HCT116 (cell line): ENCODE measurements at regions not wholly inside any gene's neighbourhood (a gene's known extent, or its start where the extent isn't known, plus 50 kb on each side); places are given as distances from the start of the nearest gene placed in this dataset.

Experiments
- CEBPB ChIP-seq: IDR thresholded peaks from 2 replicates; pipeline ENCODE4 v1.6.1; 2012; ENCODE audit warnings: low read depth
- EZH2 ChIP-seq: fragments of 200-600 bp; sonication (generic); IDR thresholded peaks from 2 replicates; pipeline ENCODE4 v1.6.1; 2017; ENCODE audit warnings: antibody characterized with exemption, mixed run types
- JUND ChIP-seq: IDR thresholded peaks from 2 replicates; pipeline ENCODE4 v1.6.1; 2012
- POLR2A ChIP-seq: IDR thresholded peaks from 2 replicates; pipeline ENCODE4 v1.7.0; 2011; ENCODE audit warnings: borderline replicate concordance; ENCODE audit not compliant: insufficient read depth, insufficient read length; ENCODE audit errors: extremely low read depth
- POLR2AphosphoS5 ChIP-seq: IDR thresholded peaks from 2 replicates; pipeline ENCODE4 v1.6.1; 2011; ENCODE audit warnings: mild to moderate bottlenecking, low read depth, low read length, moderate library complexity
- RAD21 ChIP-seq: IDR thresholded peaks from 2 replicates; pipeline ENCODE4 v1.6.1; 2012; ENCODE audit warnings: low read depth, mild to moderate bottlenecking
- SP1 ChIP-seq: IDR thresholded peaks from 2 replicates; pipeline ENCODE4 v1.6.1; 2012; ENCODE audit warnings: low read depth
- TF ChIP-seq, protein P1 (sequence below), 3 experiments: fragments of 200-600 bp in 1 of 3; sonication (generic) in 1 of 3; IDR thresholded peaks in 2 of 3; conservative IDR thresholded peaks in 1 of 3; 2 replicates each; pipeline ENCODE4 v1.5.1; 2012 to 2017; ENCODE audit warnings: low read depth in 2 of 3, low read length in 2 of 3, antibody characterized with exemption in 1 of 3, borderline replicate concordance in 1 of 3, control low read depth in 1 of 3, mild to moderate bottlenecking in 1 of 3, mixed read lengths in 1 of 3, mixed run types in 1 of 3, moderate library complexity in 1 of 3; ENCODE audit not compliant: insufficient read depth in 1 of 3
- TF ChIP-seq, protein P2 (sequence below): IDR thresholded peaks from 2 replicates; pipeline ENCODE4 v1.6.1; 2012

DNA sequence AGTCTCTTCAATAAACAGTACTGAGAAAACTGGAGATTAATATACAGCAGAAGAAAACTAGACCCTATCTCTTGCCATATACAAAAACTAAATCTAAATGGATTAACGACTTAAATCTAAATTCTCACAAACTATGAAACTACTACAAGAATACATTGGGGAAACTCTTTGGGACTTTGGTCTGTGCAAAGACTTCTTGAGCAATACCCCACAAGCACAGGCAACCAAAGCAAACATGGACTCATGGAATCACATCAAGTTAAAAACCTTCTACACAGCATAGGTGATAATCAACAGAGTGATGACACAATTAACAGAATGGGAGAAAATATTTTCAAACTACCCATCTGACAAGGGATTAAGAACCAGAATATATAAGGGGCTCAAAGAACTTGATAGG is 848.2 kb upstream of the NRXN1 start:
- TF ChIP-seq, protein P1, sequence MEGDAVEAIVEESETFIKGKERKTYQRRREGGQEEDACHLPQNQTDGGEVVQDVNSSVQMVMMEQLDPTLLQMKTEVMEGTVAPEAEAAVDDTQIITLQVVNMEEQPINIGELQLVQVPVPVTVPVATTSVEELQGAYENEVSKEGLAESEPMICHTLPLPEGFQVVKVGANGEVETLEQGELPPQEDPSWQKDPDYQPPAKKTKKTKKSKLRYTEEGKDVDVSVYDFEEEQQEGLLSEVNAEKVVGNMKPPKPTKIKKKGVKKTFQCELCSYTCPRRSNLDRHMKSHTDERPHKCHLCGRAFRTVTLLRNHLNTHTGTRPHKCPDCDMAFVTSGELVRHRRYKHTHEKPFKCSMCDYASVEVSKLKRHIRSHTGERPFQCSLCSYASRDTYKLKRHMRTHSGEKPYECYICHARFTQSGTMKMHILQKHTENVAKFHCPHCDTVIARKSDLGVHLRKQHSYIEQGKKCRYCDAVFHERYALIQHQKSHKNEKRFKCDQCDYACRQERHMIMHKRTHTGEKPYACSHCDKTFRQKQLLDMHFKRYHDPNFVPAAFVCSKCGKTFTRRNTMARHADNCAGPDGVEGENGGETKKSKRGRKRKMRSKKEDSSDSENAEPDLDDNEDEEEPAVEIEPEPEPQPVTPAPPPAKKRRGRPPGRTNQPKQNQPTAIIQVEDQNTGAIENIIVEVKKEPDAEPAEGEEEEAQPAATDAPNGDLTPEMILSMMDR (IDR thresholded peaks at IDR 0.05 in 2 of 3, conservative IDR thresholded peaks at IDR 0.05 in 1 of 3; ENCODE audit: borderline replicate concordance in 1 of 3, insufficient read depth in 1 of 3, low read depth in 2 of 3, low read length in 2 of 3): no peak
- no peak for TF ChIP-seq POLR2AphosphoS5
- TF ChIP-seq POLR2A: no peak
- TF ChIP-seq, protein P2, sequence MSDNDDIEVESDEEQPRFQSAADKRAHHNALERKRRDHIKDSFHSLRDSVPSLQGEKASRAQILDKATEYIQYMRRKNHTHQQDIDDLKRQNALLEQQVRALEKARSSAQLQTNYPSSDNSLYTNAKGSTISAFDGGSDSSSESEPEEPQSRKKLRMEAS: no peak
- no peak for TF ChIP-seq SP1
- no peak for TF ChIP-seq RAD21
- TF ChIP-seq EZH2: no peak
- no peak for TF ChIP-seq CEBPB
- no peak for TF ChIP-seq JUND
